ENCODE measurements at regions not wholly inside any gene's neighbourhood (a gene's known extent, or its start where the extent isn't known, plus 50 kb on each side); places are given as distances from the start of the nearest gene placed in this dataset.

GRCh38 chr4:32855622-32856021 is 2135.5 kb downstream of the PCDH7 start:
- Mint-ChIP-seq H3K36me3 (ENCODE audit: low read depth) (no peaks in the 10 kb centered on the region), H3K4me1 (no peaks in the 10 kb centered on the region), H3K4me3 (no peak overlapping the region), H3K27me3 (no peaks in the 10 kb centered on the region), H3K9me3 (ENCODE audit: low read depth) (peaks cover 10% of the 10 kb centered on the region), H3K27ac (no peak overlapping the region)
- ATAC-seq: no peak
- ChIA-PET POLR2A (no interaction called here), CTCF (no interaction called here)
- no peak for DNase-seq
- intact Hi-C loops (cut with DNase I, micrococcal nuclease): no loop called here

- intact Hi-C loops (cut with DNase I, micrococcal nuclease): no loop called here
- ATAC-seq (no peak), DNase-seq (no peak)
- Mint-ChIP-seq H3K27me3 (no peaks in the 10 kb centered on the region), H3K4me1 (no peaks in the 10 kb centered on the region), H3K9me3 (ENCODE audit: low read depth) (peaks cover 7% of the 10 kb centered on the region), H3K4me3 (no peak overlapping the region), H3K36me3 (ENCODE audit: low read depth) (no peaks in the 10 kb centered on the region), H3K27ac (no peak overlapping the region)
- CTCF ChIA-PET: no interaction called here
- POLR2A ChIA-PET: no interaction called here
Measured at GRCh38 chr4:32858361-32858760, 2138.2 kb downstream of the PCDH7 start.

- CTCF ChIA-PET: no interaction called here
- no peak overlapping the region for H3K27ac Mint-ChIP-seq
- H3K4me1 Mint-ChIP-seq: no peaks in the 10 kb centered on the region
- POLR2A ChIA-PET: no interaction called here
- no peak overlapping the region for H3K4me3 Mint-ChIP-seq
- peak; percentile 58 for ATAC-seq
- intact Hi-C loops (cut with DNase I, micrococcal nuclease): no loop called here
- H3K36me3 Mint-ChIP-seq (ENCODE audit: low read depth): no peaks in the 10 kb centered on the region
- no peaks in the 10 kb centered on the region for H3K27me3 Mint-ChIP-seq
- no peak for DNase-seq
- peaks cover 7% of the 10 kb centered on the region for H3K9me3 Mint-ChIP-seq (ENCODE audit: low read depth)
Measured at GRCh38 chr4:32858971-32859370, 2138.8 kb downstream of the PCDH7 start.

GRCh38 chr4:32864713-32865351 is 2144.7 kb downstream of the PCDH7 start:
- no peaks in the 10 kb centered on the region for H3K36me3 Mint-ChIP-seq (ENCODE audit: low read depth)
- no peaks in the 10 kb centered on the region for H3K27me3 Mint-ChIP-seq
- H3K4me1 Mint-ChIP-seq: no peaks in the 10 kb centered on the region
- peaks cover 3% of the 10 kb centered on the region for H3K9me3 Mint-ChIP-seq (ENCODE audit: low read depth)
- ATAC-seq (no peak), DNase-seq (no peak)
- no peak overlapping the region for H3K27ac Mint-ChIP-seq
- CTCF ChIA-PET: no interaction called here
- intact Hi-C loops (cut with DNase I, micrococcal nuclease): no loop called here
- POLR2A ChIA-PET: no interaction called here
- no peak overlapping the region for H3K4me3 Mint-ChIP-seq

- no peaks in the 10 kb centered on the region for H3K27me3 Mint-ChIP-seq
- CTCF ChIA-PET: no interaction called here
- POLR2A ChIA-PET: no interaction called here
- DNase-seq (no peak), ATAC-seq (no peak)
- intact Hi-C loops (cut with DNase I, micrococcal nuclease): no loop called here
- H3K36me3 Mint-ChIP-seq (ENCODE audit: low read depth): no peaks in the 10 kb centered on the region
- H3K4me3 Mint-ChIP-seq: no peak overlapping the region
- H3K27ac Mint-ChIP-seq: no peak overlapping the region
- H3K9me3 Mint-ChIP-seq (ENCODE audit: low read depth): peaks cover 10% of the 10 kb centered on the region
- H3K4me1 Mint-ChIP-seq: no peaks in the 10 kb centered on the region
Measured at GRCh38 chr4:32876546-32876945, 2156.4 kb downstream of the PCDH7 start.

GRCh38 chr4:32879913-32880312 is 2159.7 kb downstream of the PCDH7 start:
- POLR2A ChIA-PET: no interaction called here
- no peaks in the 10 kb centered on the region for H3K27me3 Mint-ChIP-seq
- DNase-seq (no peak), ATAC-seq (no peak)
- no peaks in the 10 kb centered on the region for H3K36me3 Mint-ChIP-seq (ENCODE audit: low read depth)
- intact Hi-C loops (cut with DNase I, micrococcal nuclease): no loop called here
- H3K4me1 Mint-ChIP-seq: no peaks in the 10 kb centered on the region
- no peak overlapping the region for H3K27ac Mint-ChIP-seq
- CTCF ChIA-PET: interaction anchor here (0.6 kb wide), 1 partner anchor 11 kb away, joined by 3 read pairs; no protein-coding TSS in a partner anchor
- H3K9me3 Mint-ChIP-seq (ENCODE audit: low read depth): peaks cover 2% of the 10 kb centered on the region
- H3K4me3 Mint-ChIP-seq: no peak overlapping the region

- no peaks in the 10 kb centered on the region for H3K27me3 Mint-ChIP-seq
- no peaks in the 10 kb centered on the region for H3K9me3 Mint-ChIP-seq (ENCODE audit: low read depth)
- ChIA-PET POLR2A (no interaction called here), CTCF (no interaction called here)
- no peak for DNase-seq
- no peak overlapping the region for H3K4me3 Mint-ChIP-seq
- H3K27ac Mint-ChIP-seq: no peak overlapping the region
- H3K4me1 Mint-ChIP-seq: no peaks in the 10 kb centered on the region
- H3K36me3 Mint-ChIP-seq (ENCODE audit: low read depth): no peaks in the 10 kb centered on the region
- intact Hi-C loops (cut with DNase I, micrococcal nuclease): no loop called here
- ATAC-seq: no peak
Measured at GRCh38 chr4:32884198-32884597, 2164.0 kb downstream of the PCDH7 start.

- ChIA-PET POLR2A (no interaction called here), CTCF (no interaction called here)
- Mint-ChIP-seq H3K36me3 (ENCODE audit: low read depth) (no peaks in the 10 kb centered on the region), H3K27me3 (no peaks in the 10 kb centered on the region), H3K27ac (no peak overlapping the region), H3K9me3 (ENCODE audit: low read depth) (peaks cover 2% of the 10 kb centered on the region), H3K4me1 (no peaks in the 10 kb centered on the region), H3K4me3 (no peak overlapping the region)
- no peak for DNase-seq
- ATAC-seq: no peak
- intact Hi-C loops (cut with DNase I, micrococcal nuclease): no loop called here
Measured at GRCh38 chr4:32890398-32890797, 2170.2 kb downstream of the PCDH7 start.

GRCh38 chr4:32909053-32909452 is 2188.9 kb downstream of the PCDH7 start:
- DNase-seq (no peak), ATAC-seq (no peak)
- H3K4me1 Mint-ChIP-seq: no peaks in the 10 kb centered on the region
- intact Hi-C loops (cut with DNase I, micrococcal nuclease): no loop called here
- H3K36me3 Mint-ChIP-seq (ENCODE audit: low read depth): no peaks in the 10 kb centered on the region
- no peak overlapping the region for H3K4me3 Mint-ChIP-seq
- ChIA-PET POLR2A (no interaction called here), CTCF (no interaction called here)
- H3K27ac Mint-ChIP-seq: no peak overlapping the region
- H3K9me3 Mint-ChIP-seq (ENCODE audit: low read depth): peaks cover 19% of the 10 kb centered on the region
- H3K27me3 Mint-ChIP-seq: no peaks in the 10 kb centered on the region

- H3K9me3 Mint-ChIP-seq (ENCODE audit: low read depth): peaks cover 18% of the 10 kb centered on the region
- CTCF ChIA-PET: no interaction called here
- POLR2A ChIA-PET: no interaction called here
- no peaks in the 10 kb centered on the region for H3K36me3 Mint-ChIP-seq (ENCODE audit: low read depth)
- no peak for DNase-seq
- H3K4me1 Mint-ChIP-seq: no peaks in the 10 kb centered on the region
- H3K27ac Mint-ChIP-seq: no peak overlapping the region
- no peak overlapping the region for H3K4me3 Mint-ChIP-seq
- H3K27me3 Mint-ChIP-seq: no peaks in the 10 kb centered on the region
- intact Hi-C loops (cut with DNase I, micrococcal nuclease): no loop called here
- ATAC-seq: no peak
Measured at GRCh38 chr4:32909736-32910135, 2189.6 kb downstream of the PCDH7 start.

GRCh38 chr4:32917586-32917985 is 2197.4 kb downstream of the PCDH7 start:
- ChIA-PET CTCF (no interaction called here), POLR2A (no interaction called here)
- Mint-ChIP-seq H3K4me1 (no peaks in the 10 kb centered on the region), H3K4me3 (no peak overlapping the region), H3K36me3 (ENCODE audit: low read depth) (no peaks in the 10 kb centered on the region), H3K27ac (no peak overlapping the region), H3K27me3 (no peaks in the 10 kb centered on the region), H3K9me3 (ENCODE audit: low read depth) (peaks cover 10% of the 10 kb centered on the region)
- intact Hi-C loops (cut with DNase I, micrococcal nuclease): no loop called here
- no peak for ATAC-seq
- no peak for DNase-seq

GRCh38 chr4:32929796-32930699 is 2209.9 kb downstream of the PCDH7 start:
- DNase-seq (no peak), ATAC-seq (no peak)
- Mint-ChIP-seq H3K4me1 (no peaks in the 10 kb centered on the region), H3K4me3 (no peak overlapping the region), H3K27ac (no peak overlapping the region), H3K36me3 (ENCODE audit: low read depth) (peaks cover 2% of the 10 kb centered on the region), H3K27me3 (no peaks in the 10 kb centered on the region), H3K9me3 (ENCODE audit: low read depth) (peaks cover 2% of the 10 kb centered on the region)
- ChIA-PET CTCF (no interaction called here), POLR2A (no interaction called here)
- intact Hi-C loops (cut with DNase I, micrococcal nuclease): no loop called here
